ENCODE measurements at regions not wholly inside any gene's neighbourhood (a gene's known extent, or its start where the extent isn't known, plus 50 kb on each side); places are given as distances from the start of the nearest gene placed in this dataset.

DNA sequence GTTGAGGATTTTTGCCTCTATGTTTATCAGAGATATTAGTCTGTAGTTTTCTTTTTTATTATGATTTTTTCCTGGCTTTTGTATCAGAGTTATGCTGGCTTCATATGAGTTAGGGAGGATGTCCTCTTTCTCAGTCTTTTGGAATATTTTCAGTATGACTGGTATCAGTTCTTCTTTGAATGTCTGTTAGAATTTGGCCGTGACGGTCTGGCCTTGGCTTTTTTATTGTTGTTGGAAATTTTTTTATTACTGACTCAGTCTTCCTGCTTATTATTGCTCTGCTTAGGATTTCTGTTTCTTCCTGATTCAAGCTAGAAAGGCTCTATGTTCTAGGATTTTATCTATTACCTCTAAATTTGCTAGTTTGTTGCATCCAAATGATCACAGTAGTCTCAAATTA is 421.9 kb downstream of the CDH10 start (continued):
- TF ChIP-seq PRMT5 (CRISPR knock-in tag; IDR thresholded peaks at IDR 0.05) (no peak), ETV1 (tag; conservative IDR thresholded peaks at IDR 0.05; ENCODE audit: low read depth) (no peak), LEF1 (IDR thresholded peaks at IDR 0.05) (no peak), ZNF57 (CRISPR knock-in tag; IDR thresholded peaks at IDR 0.05) (no peak), KLF13 (tag; IDR thresholded peaks at IDR 0.05; ENCODE audit: borderline replicate concordance, low read depth) (no peak)
- TF ChIP-seq, protein P1, sequence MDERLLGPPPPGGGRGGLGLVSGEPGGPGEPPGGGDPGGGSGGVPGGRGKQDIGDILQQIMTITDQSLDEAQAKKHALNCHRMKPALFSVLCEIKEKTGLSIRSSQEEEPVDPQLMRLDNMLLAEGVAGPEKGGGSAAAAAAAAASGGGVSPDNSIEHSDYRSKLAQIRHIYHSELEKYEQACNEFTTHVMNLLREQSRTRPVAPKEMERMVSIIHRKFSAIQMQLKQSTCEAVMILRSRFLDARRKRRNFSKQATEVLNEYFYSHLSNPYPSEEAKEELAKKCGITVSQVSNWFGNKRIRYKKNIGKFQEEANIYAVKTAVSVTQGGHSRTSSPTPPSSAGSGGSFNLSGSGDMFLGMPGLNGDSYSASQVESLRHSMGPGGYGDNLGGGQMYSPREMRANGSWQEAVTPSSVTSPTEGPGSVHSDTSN (CRISPR knock-in tag; IDR thresholded peaks at IDR 0.05; ENCODE audit: low read depth), result no peak
- TF ChIP-seq, protein P1 (tag; conservative IDR thresholded peaks at IDR 0.05; ENCODE audit: low read depth), result no peak
- TF ChIP-seq, protein P2, sequence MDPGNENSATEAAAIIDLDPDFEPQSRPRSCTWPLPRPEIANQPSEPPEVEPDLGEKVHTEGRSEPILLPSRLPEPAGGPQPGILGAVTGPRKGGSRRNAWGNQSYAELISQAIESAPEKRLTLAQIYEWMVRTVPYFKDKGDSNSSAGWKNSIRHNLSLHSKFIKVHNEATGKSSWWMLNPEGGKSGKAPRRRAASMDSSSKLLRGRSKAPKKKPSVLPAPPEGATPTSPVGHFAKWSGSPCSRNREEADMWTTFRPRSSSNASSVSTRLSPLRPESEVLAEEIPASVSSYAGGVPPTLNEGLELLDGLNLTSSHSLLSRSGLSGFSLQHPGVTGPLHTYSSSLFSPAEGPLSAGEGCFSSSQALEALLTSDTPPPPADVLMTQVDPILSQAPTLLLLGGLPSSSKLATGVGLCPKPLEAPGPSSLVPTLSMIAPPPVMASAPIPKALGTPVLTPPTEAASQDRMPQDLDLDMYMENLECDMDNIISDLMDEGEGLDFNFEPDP (CRISPR knock-in tag; IDR thresholded peaks at IDR 0.05), result no peak

DNA sequence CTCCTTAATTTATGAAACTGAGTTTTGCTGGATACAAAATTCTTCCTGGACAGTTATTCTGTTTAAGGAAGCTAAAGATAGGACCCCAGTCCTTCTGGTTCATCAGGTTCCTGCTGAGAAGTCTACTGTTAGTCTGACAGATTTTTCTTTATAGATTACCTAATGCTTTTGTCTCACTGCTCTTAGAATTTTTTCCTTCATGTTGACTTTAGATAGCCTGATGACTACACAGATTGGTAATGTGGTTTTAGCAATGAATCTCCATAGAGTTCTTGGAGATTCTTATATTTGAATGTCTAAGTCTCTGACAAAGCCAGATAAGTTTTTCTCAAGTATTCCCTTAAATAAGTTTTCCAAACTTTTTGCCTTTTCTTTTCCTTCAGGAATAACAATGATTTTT is 419.7 kb downstream of the CDH10 start:
- no peaks in the 10 kb centered on the region for H3K36me3 ChIP-seq (ENCODE audit: control insufficient read depth, insufficient read depth, low read length)
- no peak overlapping the region for H2AFZ ChIP-seq (ENCODE audit: low read depth, low read length)
- no peaks in the 10 kb centered on the region for H3K9me1 ChIP-seq (ENCODE audit: control insufficient read depth, insufficient read depth, low read length)
- no peak overlapping the region for H3K4me2 ChIP-seq (ENCODE audit: insufficient read depth, low read length)
- intact Hi-C loops (cut with micrococcal nuclease), result no loop called here
- POLR2A ChIA-PET, result no interaction called here
- H3K4me3 ChIP-seq, result no peak overlapping the region
- DNase-seq (ENCODE audit: extremely low read depth in 1 of 4, low spot score in 3 of 4) (no peak), ATAC-seq (no peak), FAIRE-seq (no peak)
- H4K20me1 ChIP-seq (replicated peaks; ENCODE audit: control insufficient read depth, insufficient read depth, low read length), result no peaks in the 10 kb centered on the region
- H3K4me1 ChIP-seq (replicated peaks in 1 of 2; ENCODE audit: control insufficient read depth in 2 of 2, insufficient read depth in 2 of 2, low read length in 2 of 2), result no peaks in the 10 kb centered on the region
- no peaks in the 10 kb centered on the region; the same call in 1 of the 2 replicates for H3K9me3 ChIP-seq (replicated peaks; ENCODE audit: control insufficient read depth, insufficient read depth, low read depth, low read length)
- no peak overlapping the region for H3K9ac ChIP-seq (ENCODE audit: insufficient read depth in 1 of 2, low read depth in 2 of 2, low read length in 2 of 2)
- H3K79me2 ChIP-seq (ENCODE audit: control insufficient read depth, insufficient read depth, low read length), result no peaks in the 10 kb centered on the region
- in situ Hi-C loops (cut with MboI), result no loop called here
- H3K27ac ChIP-seq (ENCODE audit: extremely low read depth, low read depth, low read length), result no peak overlapping the region
- BruUV-seq (replicated peaks), result no TSS peak
- CTCF ChIA-PET (ENCODE audit: low intra/inter-chr PET ratio), result no interaction called here
- H3K27me3 ChIP-seq (ENCODE audit: control insufficient read depth in 2 of 2, insufficient read depth in 2 of 2, low read length in 2 of 2), result no peaks in the 10 kb centered on the region
- TF ChIP-seq TFAM (CRISPR knock-in tag; conservative IDR thresholded peaks at IDR 0.05), result no peak
- TF ChIP-seq, protein P3, sequence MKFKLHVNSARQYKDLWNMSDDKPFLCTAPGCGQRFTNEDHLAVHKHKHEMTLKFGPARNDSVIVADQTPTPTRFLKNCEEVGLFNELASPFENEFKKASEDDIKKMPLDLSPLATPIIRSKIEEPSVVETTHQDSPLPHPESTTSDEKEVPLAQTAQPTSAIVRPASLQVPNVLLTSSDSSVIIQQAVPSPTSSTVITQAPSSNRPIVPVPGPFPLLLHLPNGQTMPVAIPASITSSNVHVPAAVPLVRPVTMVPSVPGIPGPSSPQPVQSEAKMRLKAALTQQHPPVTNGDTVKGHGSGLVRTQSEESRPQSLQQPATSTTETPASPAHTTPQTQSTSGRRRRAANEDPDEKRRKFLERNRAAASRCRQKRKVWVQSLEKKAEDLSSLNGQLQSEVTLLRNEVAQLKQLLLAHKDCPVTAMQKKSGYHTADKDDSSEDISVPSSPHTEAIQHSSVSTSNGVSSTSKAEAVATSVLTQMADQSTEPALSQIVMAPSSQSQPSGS (CRISPR knock-in tag; IDR thresholded peaks at IDR 0.05), result no peak
- no peak for TF ChIP-seq BDP1 (IDR thresholded peaks at IDR 0.05; ENCODE audit: insufficient read depth, insufficient read length)
- no peak for TF ChIP-seq KHSRP (IDR thresholded peaks at IDR 0.05)
- TF ChIP-seq SMARCA5 (IDR thresholded peaks at IDR 0.05), result no peak
- TF ChIP-seq ZKSCAN1 (IDR thresholded peaks at IDR 0.05; ENCODE audit: low read depth, low read length), result no peak
- TF ChIP-seq, protein P4, sequence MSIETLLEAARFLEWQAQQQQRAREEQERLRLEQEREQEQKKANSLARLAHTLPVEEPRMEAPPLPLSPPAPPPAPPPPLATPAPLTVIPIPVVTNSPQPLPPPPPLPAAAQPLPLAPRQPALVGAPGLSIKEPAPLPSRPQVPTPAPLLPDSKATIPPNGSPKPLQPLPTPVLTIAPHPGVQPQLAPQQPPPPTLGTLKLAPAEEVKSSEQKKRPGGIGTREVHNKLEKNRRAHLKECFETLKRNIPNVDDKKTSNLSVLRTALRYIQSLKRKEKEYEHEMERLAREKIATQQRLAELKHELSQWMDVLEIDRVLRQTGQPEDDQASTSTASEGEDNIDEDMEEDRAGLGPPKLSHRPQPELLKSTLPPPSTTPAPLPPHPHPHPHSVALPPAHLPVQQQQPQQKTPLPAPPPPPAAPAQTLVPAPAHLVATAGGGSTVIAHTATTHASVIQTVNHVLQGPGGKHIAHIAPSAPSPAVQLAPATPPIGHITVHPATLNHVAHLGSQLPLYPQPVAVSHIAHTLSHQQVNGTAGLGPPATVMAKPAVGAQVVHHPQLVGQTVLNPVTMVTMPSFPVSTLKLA (conservative IDR thresholded peaks at IDR 0.05), result no peak
